HepG2 (cell line): ENCODE measurements at regions not wholly inside any gene's neighbourhood (a gene's known extent, or its start where the extent isn't known, plus 50 kb on each side); places are given as distances from the start of the nearest gene placed in this dataset.

Experiments used
- ATAC-seq: fragments of 200-7000 bp; cut with Tn5 transposase; 3 replicates; pipeline ENCODE4 v1.9.1; 2020; ENCODE audit warnings: mild to moderate bottlenecking, moderate library complexity
- BruUV-seq: library from RNA; stranded (reverse); fragments of 400-500 nt; replicated peaks from 2 replicates; lab custom pipeline; 2021; lab: Mats Ljungman, UMichigan
- CTCF ChIA-PET: fragments of 300-600 bp; formaldehyde crosslinking; extraction: SDS; loops from one replicate; lab custom pipeline; 2021; ENCODE audit warnings: low total read pairs, inconsistent platforms, low intra/inter-chr PET ratio; lab: Yijun Ruan, JAX
- POLR2A ChIA-PET: fragments of 350-600 bp; sonication (Branson Sonifier 250); formaldehyde crosslinking; loops from one replicate; lab custom pipeline; 2020; ENCODE audit warnings: antibody characterized with exemption, inconsistent platforms; lab: Yijun Ruan, JAX
- DNase-seq: peaks from one replicate; pipeline ENCODE4 v3.0.0-alpha.2; 2015; ENCODE audit warnings: low spot score
- FAIRE-seq: peaks from 3 replicates; lab custom pipeline; 2011; peaks lifted over from hg19 to GRCh38; lab: Jason Lieb, UNC
- H2AFZ ChIP-seq: one replicate; pipeline ENCODE4 v1.6.1; 2011; ENCODE audit warnings: low read length, inconsistent platforms
- H3K27ac ChIP-seq: fragments of 300-600 bp; 3 replicates; pipeline ENCODE4 v1.8.0; 2011; ENCODE audit warnings: mixed run types, mild to moderate bottlenecking, mixed read lengths, low read length, inconsistent platforms; ENCODE audit not compliant: insufficient read depth; ENCODE audit errors: extremely low read length
- H3K27me3 ChIP-seq, 2 experiments: fragments of 200-600 bp in 1 of 2; 2 replicates in 1 of 2; 3 replicates in 1 of 2; pipeline versions ENCODE4 v1.6.0 to v1.8.0; 2011; ENCODE audit warnings: low read length in 2 of 2, mild to moderate bottlenecking in 2 of 2, moderate library complexity in 2 of 2, inconsistent platforms in 1 of 2; ENCODE audit not compliant: insufficient read depth in 2 of 2, control insufficient read depth in 1 of 2
- H3K36me3 ChIP-seq, 2 experiments: fragments of 200-600 bp in 1 of 2; replicated peaks in 1 of 2; 2 replicates in 1 of 2; 3 replicates in 1 of 2; pipeline versions ENCODE4 v1.5.1 to v1.8.0; 2011; ENCODE audit warnings: low read length in 2 of 2, inconsistent platforms in 1 of 2; ENCODE audit not compliant: insufficient read depth in 2 of 2, control insufficient read depth in 1 of 2
- H3K4me1 ChIP-seq: 2 replicates; pipeline ENCODE4 v1.5.1; 2012; ENCODE audit warnings: low read length, inconsistent platforms; ENCODE audit not compliant: insufficient read depth
- H3K4me2 ChIP-seq: 2 replicates; pipeline ENCODE4 v1.6.0; 2011; ENCODE audit warnings: low read depth, low read length, inconsistent platforms
- H3K4me3 ChIP-seq, 3 experiments: fragments of 200-600 bp in 1 of 3; sonication (generic), shearing (Covaris generic) in 1 of 3; replicated peaks in 1 of 3; 2 replicates each; pipeline ENCODE4 v1.5.1; 2011 to 2016; ENCODE audit warnings: low read length in 3 of 3, inconsistent platforms in 2 of 3, low read depth in 2 of 3, mild to moderate bottlenecking in 2 of 3, control low read depth in 1 of 3, mixed read lengths in 1 of 3; ENCODE audit not compliant: insufficient read depth in 1 of 3
- H3K79me2 ChIP-seq: one replicate; pipeline ENCODE4 v1.6.1; 2011; ENCODE audit warnings: low read length, inconsistent platforms; ENCODE audit not compliant: insufficient read depth
- H3K9ac ChIP-seq: 2 replicates; pipeline ENCODE4 v1.6.0; 2011; ENCODE audit warnings: mild to moderate bottlenecking, low read depth, low read length, inconsistent platforms; ENCODE audit not compliant: insufficient read depth
- H3K9me3 ChIP-seq: 2 replicates; pipeline ENCODE4 v1.5.1; 2012; ENCODE audit warnings: mild to moderate bottlenecking, low read length
- H4K20me1 ChIP-seq: 2 replicates; pipeline ENCODE4 v1.6.0; 2011; ENCODE audit warnings: inconsistent platforms, mild to moderate bottlenecking, low read length, moderate library complexity; ENCODE audit not compliant: insufficient read depth
- FOXO1 ChIP-seq: sonication (generic); formaldehyde crosslinking; IDR thresholded peaks from 2 replicates; pipeline ENCODE4 v1.4.0; 2020; ENCODE audit warnings: missing genetic modification reagents
- HMGA1 ChIP-seq: sonication (generic); formaldehyde crosslinking; conservative IDR thresholded peaks from 2 replicates; pipeline ENCODE4 v1.4.0; 2020; ENCODE audit warnings: missing genetic modification reagents
- HNRNPL ChIP-seq: fragments of 200-400 bp; formaldehyde crosslinking; IDR thresholded peaks from 2 replicates; pipeline ENCODE4 v1.6.1; 2017; ENCODE audit warnings: mild to moderate bottlenecking, low read depth, low read length
- IKZF4 ChIP-seq: sonication (generic); formaldehyde crosslinking; IDR thresholded peaks from 2 replicates; pipeline ENCODE4 v1.5.1; 2020; ENCODE audit warnings: borderline replicate concordance, mild to moderate bottlenecking, low read depth, missing genetic modification reagents; ENCODE audit errors: not compliant biosample characterization
- JARID2 ChIP-seq: sonication (generic); formaldehyde crosslinking; IDR thresholded peaks from 2 replicates; pipeline ENCODE4 v1.8.1; 2023; ENCODE audit warnings: missing genetic modification reagents, inconsistent platforms; ENCODE audit not compliant: insufficient replicate concordance
- KLF6 ChIP-seq: IDR thresholded peaks from 2 replicates; pipeline ENCODE4 v1.8.0; 2016; ENCODE audit warnings: missing biosample characterization, missing genetic modification reagents
- MED1 ChIP-seq: sonication (generic); formaldehyde crosslinking; IDR thresholded peaks from 2 replicates; pipeline ENCODE4 v1.4.0; 2020; ENCODE audit warnings: missing genetic modification reagents
- MIER2 ChIP-seq: IDR thresholded peaks from 2 replicates; pipeline ENCODE4 v1.6.1; 2016; ENCODE audit warnings: missing biosample characterization, missing genetic modification reagents
- NR2F6 ChIP-seq, 2 experiments: IDR thresholded peaks; 2 replicates each; pipeline ENCODE4 v1.6.1; 2016; ENCODE audit warnings: antibody characterized with exemption in 1 of 2, mild to moderate bottlenecking in 1 of 2
- PAWR ChIP-seq: sonication (generic); formaldehyde crosslinking; IDR thresholded peaks from 2 replicates; pipeline ENCODE4 v1.4.0; 2020; ENCODE audit warnings: missing genetic modification reagents, mild to moderate bottlenecking, borderline replicate concordance
- YY1 ChIP-seq: IDR thresholded peaks from 2 replicates; pipeline ENCODE4 v1.6.1; 2011; ENCODE audit warnings: low read length, low read depth, moderate library complexity, mild to moderate bottlenecking; ENCODE audit not compliant: insufficient read depth, insufficient replicate concordance
- ZFP82 ChIP-seq: sonication (generic); formaldehyde crosslinking; IDR thresholded peaks from 2 replicates; pipeline ENCODE4 v1.5.1; 2020; ENCODE audit warnings: mild to moderate bottlenecking, missing genetic modification reagents, borderline replicate concordance
- ZNF20 ChIP-seq: sonication (generic); formaldehyde crosslinking; IDR thresholded peaks from 2 replicates; pipeline ENCODE4 v1.4.0; 2020; ENCODE audit warnings: mild to moderate bottlenecking, moderate library complexity, missing genetic modification reagents
- ZNF362 ChIP-seq: sonication (generic); formaldehyde crosslinking; IDR thresholded peaks from 2 replicates; pipeline ENCODE4 v1.4.0; 2020; ENCODE audit warnings: missing genetic modification reagents, mild to moderate bottlenecking, borderline replicate concordance
- ZNF451 ChIP-seq: sonication (generic); formaldehyde crosslinking; IDR thresholded peaks from 2 replicates; pipeline ENCODE4 v1.5.0; 2020; ENCODE audit warnings: mild to moderate bottlenecking, missing genetic modification reagents
- ZNF552 ChIP-seq: sonication (generic); formaldehyde crosslinking; IDR thresholded peaks from 2 replicates; pipeline ENCODE4 v1.9.0; 2022; ENCODE audit warnings: missing genetic modification reagents, mild to moderate bottlenecking, borderline replicate concordance
- ZNF577 ChIP-seq: sonication (generic); formaldehyde crosslinking; IDR thresholded peaks from 2 replicates; pipeline ENCODE4 v1.4.0; 2020; ENCODE audit warnings: mild to moderate bottlenecking, low read depth, missing genetic modification reagents, borderline replicate concordance
- ZNF704 ChIP-seq: sonication (generic); formaldehyde crosslinking; IDR thresholded peaks from 2 replicates; pipeline ENCODE4 v1.8.1; 2023; ENCODE audit warnings: mild to moderate bottlenecking, inconsistent platforms, moderate library complexity, missing genetic modification reagents, borderline replicate concordance
- ZNF773 ChIP-seq: sonication (generic); formaldehyde crosslinking; IDR thresholded peaks from 2 replicates; pipeline ENCODE4 v1.4.0; 2020; ENCODE audit warnings: missing genetic modification reagents, borderline replicate concordance
- ZNF879 ChIP-seq: sonication (generic); formaldehyde crosslinking; IDR thresholded peaks from 2 replicates; pipeline ENCODE4 v1.8.1; 2023; ENCODE audit warnings: missing genetic modification reagents
- WGBS: methylation state at CpG from one replicate; pipeline ENCODE4 v1.1.6; 2017; ENCODE audit warnings: low lambda C conversion rate; 5-methylcytosine and 5-hydroxymethylcytosine counted together
- in situ Hi-C: cut with HindIII; loops from 2 replicates; pipeline ENCODE4 v1.10.0; 2017; ENCODE audit warnings: low pct_unique_long_range_greater_than_20kb; ENCODE audit not compliant: extremely low pct_ligation_motif_present
- intact Hi-C: fragments of 100-400 bp; cut with micrococcal nuclease; formaldehyde crosslinking; loops from one replicate; pipeline ENCODE4 v1.10.0; 2022; ENCODE audit not compliant: unreplicated experiment

GRCh38 chr11:22430141-22430541, 92.0 kb downstream of the SLC17A6 start:
- no peaks in the 10 kb centered on the region for H3K79me2 ChIP-seq
- no TSS peak for BruUV-seq
- H4K20me1 ChIP-seq = no peaks in the 10 kb centered on the region
- no peak for DNase-seq
- no peak for TF ChIP-seq ZNF362 (CRISPR knock-in tag)
- TF ChIP-seq IKZF4 = no peak
- TF ChIP-seq ZNF451 (CRISPR knock-in tag) = no peak
- no peak for TF ChIP-seq JARID2 (CRISPR knock-in tag)
- no peak for TF ChIP-seq HNRNPL
- TF ChIP-seq MIER2 (CRISPR knock-in tag) = no peak
- no peak for TF ChIP-seq FOXO1
- TF ChIP-seq KLF6 (CRISPR knock-in tag) = no peak
- no peak for TF ChIP-seq HMGA1 (CRISPR knock-in tag)
- no peak for TF ChIP-seq YY1
- TF ChIP-seq PAWR (CRISPR knock-in tag) = no peak
- TF ChIP-seq MED1 (CRISPR knock-in tag) = no peak
- no peak for TF ChIP-seq ZFP82 (CRISPR knock-in tag)
- TF ChIP-seq ZNF20 (CRISPR knock-in tag) = no peak
- TF ChIP-seq NR2F6 (IDR thresholded peaks at IDR 0.05) = no peak
- TF ChIP-seq NR2F6 (CRISPR knock-in tag; IDR thresholded peaks at IDR 0.05) = no peak
- TF ChIP-seq ZNF552 = no peak
- TF ChIP-seq ZNF577 (CRISPR knock-in tag) = no peak
- TF ChIP-seq ZNF704 = no peak
- TF ChIP-seq ZNF773 (CRISPR knock-in tag) = no peak
- no peak for TF ChIP-seq ZNF879 (CRISPR knock-in tag)
- no peak overlapping the region for H3K4me3 ChIP-seq
- no peak overlapping the region for H2AFZ ChIP-seq
- no peaks in the 10 kb centered on the region for H3K4me1 ChIP-seq
- no peaks in the 10 kb centered on the region for H3K36me3 ChIP-seq
- in situ Hi-C loops (no loop called here), intact Hi-C loops (no loop called here)
- H3K9me3 ChIP-seq = no peaks in the 10 kb centered on the region
- no peak for FAIRE-seq
- ATAC-seq = no peak
- H3K4me2 ChIP-seq = no peak overlapping the region
- ChIA-PET CTCF (no interaction called here), POLR2A (no interaction called here)
- no peak overlapping the region for H3K9ac ChIP-seq
- H3K27me3 ChIP-seq = no peaks in the 10 kb centered on the region; a peak in 1 of 5 replicates
- 6% methylated on average over 3 of the region's 3 CpGs for WGBS
- no peak overlapping the region for H3K27ac ChIP-seq
